NCI-H748 (cell line): ENCODE measurements at regions not wholly inside any gene's neighbourhood (a gene's known extent, or its start where the extent isn't known, plus 50 kb on each side); places are given as distances from the start of the nearest gene placed in this dataset.

Experiments
- DNase-seq: peaks from one replicate; lab custom pipeline; 2025; ENCODE audit not compliant: unreplicated experiment; lab: John Stamatoyannopoulos, UW

- DNase-seq: no peak
Measured at GRCh38 chr2:5287558-5288334, 404.4 kb upstream of the SOX11 start.

DNA sequence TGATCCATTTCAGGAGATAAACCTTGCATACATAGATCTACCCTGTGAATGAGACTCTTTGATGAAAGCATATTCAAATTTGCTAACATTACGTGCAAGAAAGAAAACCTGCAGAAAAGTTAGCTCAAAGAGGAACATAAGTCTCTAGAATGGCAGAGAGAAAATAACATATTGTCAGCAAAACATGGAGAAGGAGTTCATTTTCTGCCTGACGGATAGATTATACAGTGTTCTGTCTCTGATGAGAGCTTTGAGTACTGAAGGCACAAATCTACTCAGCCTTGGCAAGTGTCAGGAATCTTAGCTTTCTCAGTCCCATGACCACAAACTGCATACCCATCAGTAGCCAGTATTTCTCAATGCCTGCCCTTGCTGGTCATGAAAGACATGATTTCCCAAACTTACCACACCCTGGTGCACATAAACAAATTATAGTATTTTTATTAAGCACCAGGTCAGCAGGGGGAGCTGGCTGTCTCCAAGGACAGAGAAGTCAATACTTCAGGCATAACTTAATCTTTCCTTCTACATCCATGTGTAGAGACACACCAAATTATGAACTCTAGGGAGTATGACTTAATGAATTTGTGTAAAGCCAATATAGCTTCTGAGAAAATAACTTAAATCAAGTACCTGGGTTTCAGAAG is 401.2 kb upstream of the SOX11 start:
- DNase-seq: no peak

- DNase-seq: no peak
Measured at GRCh38 chr2:5304640-5305039, 387.5 kb upstream of the SOX11 start.

GRCh38 chr2:5315041-5315440 is 377.1 kb upstream of the SOX11 start:
- DNase-seq: peak; percentile 88

DNA sequence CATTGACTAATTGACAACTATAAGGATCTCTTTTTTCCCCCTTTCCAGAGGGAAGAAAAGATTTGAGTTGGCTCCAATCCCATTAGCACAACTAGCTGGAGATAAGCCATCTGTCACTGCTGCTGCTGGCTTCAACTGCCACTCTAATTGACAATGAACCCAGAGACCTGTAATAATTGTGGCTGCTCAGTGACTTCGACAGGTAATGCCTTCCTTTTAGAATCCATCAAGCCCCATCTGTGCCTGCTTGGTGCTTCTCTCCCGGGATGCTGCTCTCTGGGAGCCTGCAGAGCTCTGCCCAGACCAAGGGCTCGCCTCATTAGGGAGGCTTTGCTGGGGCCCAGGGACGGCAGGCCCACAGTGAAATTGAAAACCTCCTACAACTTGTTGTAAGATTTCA is 376.7 kb upstream of the SOX11 start:
- DNase-seq: peak; percentile 94

DNA sequence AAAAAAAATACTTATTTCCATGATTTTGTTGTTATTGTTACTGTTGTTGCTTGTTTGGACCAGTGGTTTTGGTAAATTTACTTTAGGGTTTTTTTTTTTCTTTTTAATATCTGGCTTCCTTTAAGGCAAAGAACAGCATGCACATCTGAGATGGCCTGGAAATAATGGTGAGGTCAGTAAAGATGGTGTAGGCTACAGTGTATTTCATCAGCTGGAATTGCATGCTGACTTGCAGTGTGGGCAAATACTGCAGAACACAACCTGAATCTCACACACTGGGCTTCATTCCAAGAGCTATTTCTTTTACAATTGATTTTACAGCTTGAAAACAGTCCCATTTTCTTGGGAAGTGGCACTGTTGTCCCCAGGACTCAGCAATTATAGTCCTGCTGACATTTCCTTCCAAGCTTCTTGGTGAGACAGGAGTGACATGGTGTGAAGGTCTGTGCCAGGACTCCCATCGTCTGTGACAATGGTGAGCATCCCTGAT is 376.1 kb upstream of the SOX11 start:
- DNase-seq: peak; percentile 41

- no peak for DNase-seq
Measured at GRCh38 chr2:5319493-5319892, 372.7 kb upstream of the SOX11 start.

DNA sequence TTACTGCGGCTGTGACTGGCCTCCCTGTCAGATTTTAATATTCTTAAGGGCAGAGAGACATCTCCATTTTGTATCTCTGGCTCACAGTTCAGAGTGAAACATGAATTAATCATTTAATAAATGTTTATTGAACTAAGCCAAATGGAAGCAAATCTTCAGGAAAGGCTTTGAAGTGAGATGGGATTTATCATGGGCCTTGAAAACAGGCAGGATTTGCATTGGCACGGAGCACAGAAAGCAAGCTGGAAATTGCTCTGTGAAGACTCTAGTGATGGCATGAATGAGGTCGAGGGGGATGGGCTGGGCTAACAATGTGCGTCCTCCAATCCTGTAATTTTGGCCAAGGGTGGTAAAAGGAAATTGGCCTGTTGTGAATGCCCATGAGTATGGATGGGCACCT is 369.8 kb upstream of the SOX11 start:
- no peak for DNase-seq

DNA sequence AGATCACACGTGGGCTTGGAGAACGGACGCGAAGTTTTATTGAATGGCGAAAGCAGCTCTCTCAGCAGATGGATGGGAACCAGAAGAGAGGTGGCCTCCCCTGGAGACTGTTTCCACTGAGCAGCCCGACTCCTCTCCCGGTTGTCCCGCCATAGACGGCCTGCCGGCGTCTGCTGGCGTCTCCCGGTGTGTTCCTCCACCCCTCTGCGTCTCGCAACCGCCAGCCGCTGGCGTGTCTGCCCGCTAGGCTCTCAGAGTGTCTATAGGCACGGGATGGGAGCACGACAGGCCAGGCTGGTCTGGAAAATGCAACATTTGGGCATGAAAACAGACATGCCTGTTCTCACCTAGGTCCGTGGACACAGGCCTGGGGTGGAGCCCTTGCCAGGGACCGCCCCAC is 366.7 kb upstream of the SOX11 start:
- DNase-seq: no peak

GRCh38 chr2:5328826-5329225 is 363.4 kb upstream of the SOX11 start:
- no peak for DNase-seq

- no peak for DNase-seq
Measured at GRCh38 chr2:5329763-5330162, 362.4 kb upstream of the SOX11 start.

GRCh38 chr2:5330961-5331360 is 361.2 kb upstream of the SOX11 start:
- DNase-seq: no peak

- no peak for DNase-seq
Measured at GRCh38 chr2:5332925-5333324, 359.3 kb upstream of the SOX11 start.

- DNase-seq: no peak
Measured at GRCh38 chr2:5339473-5339872, 352.7 kb upstream of the SOX11 start.

DNA sequence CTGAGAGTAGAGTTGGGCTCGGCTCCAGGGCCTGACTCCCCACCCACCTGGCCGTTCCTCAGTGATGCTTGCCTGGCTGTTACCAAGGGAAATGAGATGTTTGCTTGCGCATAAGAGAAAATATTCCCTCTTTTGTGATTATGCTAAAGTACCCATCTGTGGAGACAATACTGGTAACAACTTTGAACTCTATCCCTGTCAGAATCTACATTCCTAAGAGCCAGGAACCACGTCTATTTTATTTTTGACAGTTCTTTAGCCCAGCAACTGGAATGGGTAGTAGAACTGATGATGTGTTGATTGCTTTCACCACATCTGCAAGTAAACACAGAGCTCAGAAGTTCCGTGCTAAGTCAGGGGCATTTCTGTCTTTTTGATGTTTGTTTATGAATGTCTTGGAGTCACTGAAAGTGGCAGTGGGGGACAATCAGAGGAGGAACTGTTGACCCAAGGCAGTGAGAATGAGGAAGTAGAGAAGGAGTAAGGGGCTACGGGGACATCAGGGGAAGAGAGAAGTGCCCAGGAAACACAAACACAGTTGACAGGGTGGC is 348.3 kb upstream of the SOX11 start:
- DNase-seq: no peak

GRCh38 chr2:5352286-5352685 is 339.9 kb upstream of the SOX11 start:
- DNase-seq: no peak

GRCh38 chr2:5353565-5353964 is 338.6 kb upstream of the SOX11 start:
- DNase-seq: no peak

DNA sequence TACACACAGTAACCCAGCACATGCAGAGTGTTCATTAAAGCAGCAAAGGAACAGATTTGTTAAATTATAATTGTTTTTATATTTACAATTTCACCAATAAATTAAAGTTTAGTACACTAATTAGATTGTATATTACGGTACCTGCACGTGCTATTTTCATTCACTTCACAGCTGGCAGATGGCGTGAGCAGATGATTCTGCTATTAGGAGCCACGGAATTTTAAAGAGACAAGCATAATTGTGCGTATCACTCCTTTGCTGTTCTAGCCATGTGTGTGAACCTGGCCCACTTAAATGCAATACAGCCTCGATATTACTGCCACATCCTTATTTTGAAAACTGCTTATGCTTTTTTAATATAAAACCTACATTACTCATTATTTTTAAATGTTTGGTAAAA is 332.8 kb upstream of the SOX11 start:
- DNase-seq: peak; percentile 55

GRCh38 chr2:5360081-5360480 is 332.1 kb upstream of the SOX11 start:
- DNase-seq: no peak

DNA sequence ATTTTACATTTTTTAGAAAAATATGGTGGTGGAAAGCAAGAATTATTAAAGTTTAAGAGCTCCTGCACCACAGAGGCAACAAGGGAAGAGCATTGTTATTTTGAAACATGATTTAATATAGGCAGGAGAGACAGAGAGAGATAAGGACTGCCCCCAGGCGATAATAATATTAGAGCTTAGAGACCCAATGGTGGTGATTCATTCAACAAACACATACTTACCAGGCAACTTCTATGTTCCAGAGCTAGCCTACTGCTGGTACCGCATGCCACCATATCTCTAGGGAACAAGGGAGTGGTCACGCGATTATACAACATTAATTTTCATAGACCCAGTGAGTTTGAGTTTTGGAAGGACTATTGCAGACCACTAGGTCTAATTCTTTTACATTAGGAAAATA is 327.8 kb upstream of the SOX11 start:
- no peak for DNase-seq

DNA sequence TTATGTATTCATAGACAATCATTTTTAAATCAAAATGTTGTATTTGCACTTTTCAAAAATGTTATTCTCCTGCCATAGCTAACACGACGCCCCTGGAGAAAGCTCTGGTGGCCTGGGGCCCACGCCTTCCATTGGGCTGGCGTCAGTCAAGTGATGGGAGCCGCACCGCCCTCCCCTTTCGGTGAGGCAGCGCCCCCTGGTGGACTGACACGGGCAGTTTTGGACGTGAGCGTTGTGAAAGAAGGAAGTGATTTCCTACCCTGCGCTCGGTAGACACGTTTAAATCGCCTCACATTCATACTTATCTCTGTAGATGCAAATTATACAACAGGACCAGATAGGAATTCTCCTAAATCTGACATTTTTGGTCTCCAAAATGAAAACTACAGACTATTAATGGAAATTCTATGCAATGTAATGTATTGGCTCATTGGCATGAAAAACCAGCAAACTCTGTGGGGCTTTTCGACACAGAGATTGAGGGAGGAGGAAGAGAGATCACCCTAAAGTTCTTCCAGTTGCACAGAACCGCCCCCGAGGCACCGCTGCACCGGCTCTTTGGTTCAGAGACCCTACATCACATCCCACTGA is 326.2 kb upstream of the SOX11 start:
- peak; percentile 84 for DNase-seq

GRCh38 chr2:5367321-5367720 is 324.9 kb upstream of the SOX11 start:
- no peak for DNase-seq
